Fibroblast of villous mesenchyme (primary cell): ENCODE measurements at regions not wholly inside any gene's neighbourhood (a gene's known extent, or its start where the extent isn't known, plus 50 kb on each side); places are given as distances from the start of the nearest gene placed in this dataset.

Experiments used
- DNase-seq: peaks from one replicate; pipeline ENCODE4 v3.0.0-alpha.2; 2010; ENCODE audit warnings: low read depth
- H3K4me3 ChIP-seq: 2 replicates; pipeline ENCODE4 v1.5.1; 2011; ENCODE audit warnings: low read depth, mild to moderate bottlenecking, low read length
- TF ChIP-seq, protein P1 (sequence below): IDR thresholded peaks from 2 replicates; pipeline ENCODE4 v1.5.1; 2012; ENCODE audit warnings: low read depth, mild to moderate bottlenecking, low read length; ENCODE audit not compliant: insufficient read depth

DNA sequence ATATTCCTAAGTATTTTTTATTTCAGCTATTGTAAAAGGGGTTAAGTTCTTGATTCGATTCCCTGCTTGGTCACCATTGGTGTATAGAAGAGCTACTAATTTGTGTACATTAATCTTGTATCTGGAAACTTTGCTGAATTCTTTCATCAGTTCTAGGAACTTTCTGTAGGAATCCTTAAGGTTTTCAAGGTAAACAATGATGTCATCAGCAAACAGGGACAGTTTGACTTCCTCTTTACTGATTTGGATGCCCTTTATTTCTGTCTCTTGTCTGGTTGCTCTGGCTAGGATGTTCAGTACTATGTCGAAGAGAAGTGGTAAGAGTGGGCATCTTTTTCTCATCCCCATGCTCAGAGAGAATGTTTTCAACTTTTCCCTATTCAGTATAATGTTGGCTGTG, 252.7 kb downstream of the NR4A2 start:
- no peak overlapping the region for H3K4me3 ChIP-seq
- TF ChIP-seq, protein P1, sequence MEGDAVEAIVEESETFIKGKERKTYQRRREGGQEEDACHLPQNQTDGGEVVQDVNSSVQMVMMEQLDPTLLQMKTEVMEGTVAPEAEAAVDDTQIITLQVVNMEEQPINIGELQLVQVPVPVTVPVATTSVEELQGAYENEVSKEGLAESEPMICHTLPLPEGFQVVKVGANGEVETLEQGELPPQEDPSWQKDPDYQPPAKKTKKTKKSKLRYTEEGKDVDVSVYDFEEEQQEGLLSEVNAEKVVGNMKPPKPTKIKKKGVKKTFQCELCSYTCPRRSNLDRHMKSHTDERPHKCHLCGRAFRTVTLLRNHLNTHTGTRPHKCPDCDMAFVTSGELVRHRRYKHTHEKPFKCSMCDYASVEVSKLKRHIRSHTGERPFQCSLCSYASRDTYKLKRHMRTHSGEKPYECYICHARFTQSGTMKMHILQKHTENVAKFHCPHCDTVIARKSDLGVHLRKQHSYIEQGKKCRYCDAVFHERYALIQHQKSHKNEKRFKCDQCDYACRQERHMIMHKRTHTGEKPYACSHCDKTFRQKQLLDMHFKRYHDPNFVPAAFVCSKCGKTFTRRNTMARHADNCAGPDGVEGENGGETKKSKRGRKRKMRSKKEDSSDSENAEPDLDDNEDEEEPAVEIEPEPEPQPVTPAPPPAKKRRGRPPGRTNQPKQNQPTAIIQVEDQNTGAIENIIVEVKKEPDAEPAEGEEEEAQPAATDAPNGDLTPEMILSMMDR = no peak
- DNase-seq = no peak

DNA sequence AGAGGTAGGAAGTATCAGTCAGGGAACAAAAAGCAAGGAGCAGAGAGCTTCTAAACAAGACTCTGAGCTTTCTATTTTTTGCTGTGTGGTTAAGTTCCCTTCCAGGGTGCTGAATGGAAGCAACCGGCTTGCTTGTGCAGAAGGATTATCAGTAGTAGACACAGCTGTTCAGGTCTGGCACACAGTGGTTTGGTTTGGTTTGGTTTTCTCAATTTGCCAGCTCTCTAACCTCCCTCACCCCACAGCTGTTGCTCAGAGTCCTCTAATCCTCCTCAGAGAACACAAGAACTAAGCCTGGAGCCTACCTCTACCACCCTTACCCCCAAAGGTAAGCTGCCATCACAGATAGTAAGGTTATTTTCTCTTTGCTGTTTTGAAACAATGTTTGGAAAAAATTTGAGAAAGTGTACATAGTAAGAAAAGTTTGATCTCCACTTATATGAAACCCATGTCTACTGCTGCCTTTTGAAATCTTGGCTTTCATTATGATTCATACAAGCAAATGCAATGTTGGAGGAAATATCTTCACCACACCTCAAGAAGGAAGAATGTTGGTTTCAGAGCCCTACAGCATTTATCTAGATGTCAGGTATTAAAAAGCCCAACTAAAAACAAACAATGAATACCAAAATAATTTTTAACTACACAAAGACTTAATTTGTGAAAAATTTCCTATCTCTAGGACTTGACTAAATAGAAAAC, 255.3 kb downstream of the NR4A2 start:
- no peak for DNase-seq
- no peak overlapping the region for H3K4me3 ChIP-seq
- TF ChIP-seq, protein P1 = no peak

DNA sequence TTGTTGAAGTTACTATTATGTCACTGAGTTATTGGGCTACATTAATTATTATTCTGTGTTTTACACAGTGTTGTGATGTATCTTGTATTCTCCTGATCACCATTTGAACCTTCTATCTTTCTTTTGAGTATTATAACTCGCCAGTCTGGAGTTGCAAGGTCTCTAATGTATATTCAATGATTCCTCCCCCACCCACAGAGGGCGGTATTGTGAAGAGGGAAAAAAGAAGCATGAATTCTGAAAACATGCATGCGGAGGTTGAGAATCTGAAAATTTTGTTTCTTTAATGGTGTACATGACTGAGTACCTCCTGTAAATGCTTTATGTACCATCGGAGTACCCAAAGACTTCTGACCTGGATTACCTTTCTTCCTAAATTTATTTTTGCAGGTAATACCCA, 266.6 kb downstream of the NR4A2 start:
- TF ChIP-seq, protein P1 = no peak
- no peak for DNase-seq
- no peak overlapping the region for H3K4me3 ChIP-seq

DNA sequence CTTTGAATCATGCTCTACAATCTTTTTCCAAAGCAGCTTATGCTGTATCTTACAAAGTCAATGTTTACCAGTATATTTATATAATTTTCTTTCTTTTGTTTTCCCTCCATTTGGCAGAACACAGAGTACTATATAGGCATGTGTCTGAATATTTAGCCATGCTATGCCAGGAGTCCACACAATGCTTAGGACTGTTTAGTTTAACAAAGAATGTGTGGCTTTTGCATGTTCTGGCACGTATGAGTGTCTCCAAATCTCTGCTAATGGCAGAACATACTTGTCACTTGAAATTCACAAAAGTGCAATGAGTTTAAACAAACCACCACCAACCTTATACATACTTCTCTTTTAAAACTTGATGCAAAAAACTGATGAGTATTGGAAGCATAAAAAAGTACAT, 268.0 kb downstream of the NR4A2 start:
- no peak overlapping the region for H3K4me3 ChIP-seq
- TF ChIP-seq, protein P1 = no peak
- DNase-seq = no peak

DNA sequence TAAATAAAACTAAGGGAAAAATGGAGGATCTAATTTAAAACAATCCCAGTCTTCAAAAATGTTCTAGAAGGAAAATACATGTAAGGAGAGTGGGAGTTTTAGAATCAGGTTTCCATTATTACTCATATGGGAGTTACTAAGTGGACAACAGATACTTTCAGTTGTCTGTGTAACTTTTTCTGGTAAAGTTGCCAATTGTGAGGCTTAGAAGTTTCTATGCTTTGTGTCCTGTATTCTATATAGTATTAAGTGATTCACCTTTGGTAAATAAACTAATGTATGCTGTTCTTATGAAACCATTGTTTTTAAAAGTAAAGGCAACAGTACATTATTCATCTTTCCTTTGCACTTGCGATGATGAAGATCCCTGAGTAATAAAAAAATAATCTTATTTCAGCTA, 274.9 kb downstream of the NR4A2 start:
- TF ChIP-seq, protein P1 = no peak
- no peak for DNase-seq
- H3K4me3 ChIP-seq = no peak overlapping the region

DNA sequence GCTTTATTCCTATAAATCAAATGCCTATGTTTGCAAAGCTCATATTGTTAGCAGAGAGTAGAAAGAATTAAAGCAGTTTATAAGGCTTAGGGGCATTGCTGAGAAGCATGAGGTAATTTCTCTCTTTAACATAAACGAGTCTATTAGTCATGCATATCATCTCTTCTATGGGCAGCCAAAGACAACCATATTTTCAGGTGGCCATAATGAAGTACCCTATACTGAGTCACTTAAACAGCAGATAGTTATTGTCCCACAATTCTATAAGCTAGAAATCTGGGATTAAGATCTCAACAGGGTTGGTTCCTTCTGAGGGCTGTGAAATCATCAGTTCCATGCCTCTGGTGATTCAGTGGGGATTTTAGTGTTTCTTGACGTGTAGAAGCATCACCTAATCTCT, 277.5 kb downstream of the NR4A2 start:
- TF ChIP-seq, protein P1 = no peak
- DNase-seq = no peak
- no peak overlapping the region for H3K4me3 ChIP-seq

DNA sequence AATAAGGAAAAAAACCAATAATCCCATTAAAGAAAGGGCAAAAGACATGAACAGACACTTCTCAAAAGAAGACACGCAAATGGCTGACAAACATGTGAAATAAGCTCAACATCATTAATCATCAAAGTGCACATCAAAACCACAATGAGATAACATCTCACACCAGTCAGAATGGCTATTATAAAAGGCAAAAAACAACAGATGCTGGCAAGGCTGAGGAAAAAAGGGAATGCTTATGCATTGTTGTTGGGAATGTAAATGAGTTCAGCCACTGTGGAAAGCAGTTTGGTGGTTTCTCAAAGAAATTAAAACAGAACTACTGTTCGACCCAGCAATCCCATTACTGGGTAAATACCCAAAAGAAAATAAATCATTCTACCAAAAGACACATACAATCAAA, 285.6 kb downstream of the NR4A2 start:
- no peak overlapping the region for H3K4me3 ChIP-seq
- TF ChIP-seq, protein P1 = no peak
- no peak for DNase-seq
